ENCODE measurements at regions not wholly inside any gene's neighbourhood (a gene's known extent, or its start where the extent isn't known, plus 50 kb on each side); places are given as distances from the start of the nearest gene placed in this dataset.

DNA sequence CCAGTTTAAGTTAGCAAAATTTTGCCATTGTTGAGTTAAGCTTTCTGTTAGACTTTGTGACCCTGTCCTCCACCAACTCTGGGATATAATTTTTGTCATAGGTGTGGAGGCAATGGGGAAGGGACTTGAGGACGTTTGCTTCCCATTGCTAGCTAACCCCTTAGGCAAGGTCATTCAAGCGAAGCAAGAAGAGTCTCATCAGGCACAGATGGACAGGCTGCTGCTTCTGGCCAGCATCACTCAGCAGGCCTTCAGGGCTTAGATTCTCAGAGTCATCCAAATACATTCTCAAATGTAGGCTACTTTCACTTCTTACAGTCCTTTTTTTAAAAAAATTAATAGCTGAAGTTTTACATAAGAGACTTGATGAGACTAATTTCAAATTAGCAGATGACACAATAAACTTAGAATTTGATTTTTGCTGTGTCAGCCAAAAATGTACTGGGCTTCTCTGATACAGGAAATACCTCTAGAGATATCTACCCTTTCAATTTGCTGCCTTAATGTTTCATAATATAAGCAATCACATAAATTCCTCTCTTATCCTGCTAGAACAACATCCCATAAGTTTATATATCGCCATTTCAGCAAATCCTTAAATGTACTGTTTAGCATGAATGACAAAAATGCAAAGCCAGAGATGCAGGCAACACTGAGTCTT is 875.2 kb downstream of the FLRT2 start:
- Histone ChIP-seq H3K27me3 (ENCODE audit: control insufficient read depth, low read length) (no peaks in the 10 kb centered on the region), H3F3A (ENCODE audit: control insufficient read depth, insufficient read depth) (no peaks in the 10 kb centered on the region), H3K9me3 (ENCODE audit: control insufficient read depth, insufficient read depth, low read length) (no peaks in the 10 kb centered on the region; the same call in 1 of the 2 replicates), H3K36me3 (ENCODE audit: control insufficient read depth, low read length) (no peaks in the 10 kb centered on the region), H3K4me1 (ENCODE audit: control insufficient read depth, low read length) (no peaks in the 10 kb centered on the region), H3K4me2 (ENCODE audit: low read length) (no peak overlapping the region), H3K27ac (ENCODE audit: low read depth, low read length) (no peak overlapping the region), H3K9me2 (replicated peaks; ENCODE audit: control insufficient read depth, low read length) (no peaks in the 10 kb centered on the region), H3K4me3 (ENCODE audit: low read length) (no peak overlapping the region), H3K79me2 (ENCODE audit: control insufficient read depth, low read length) (no peaks in the 10 kb centered on the region), H4K20me1 (ENCODE audit: control insufficient read depth, insufficient read depth, low read depth, low read length) (no peaks in the 10 kb centered on the region)
- TF ChIP-seq CTCF (IDR thresholded peaks at IDR 0.05; ENCODE audit: low read depth, low read length, poor library complexity, severe bottlenecking) = no peak
- no peak for TF ChIP-seq EZH2phosphoT487 (IDR thresholded peaks at IDR 0.05; ENCODE audit: borderline replicate concordance, low read length)

- Histone ChIP-seq H3K79me2 (ENCODE audit: control insufficient read depth, low read length) (no peaks in the 10 kb centered on the region), H3K27ac (ENCODE audit: low read depth, low read length) (no peak overlapping the region), H3K4me1 (ENCODE audit: control insufficient read depth, low read length) (no peaks in the 10 kb centered on the region), H3K4me2 (ENCODE audit: low read length) (no peak overlapping the region), H3K9me2 (replicated peaks; ENCODE audit: control insufficient read depth, low read length) (no peaks in the 10 kb centered on the region), H3K4me3 (ENCODE audit: low read length) (no peak overlapping the region), H3K27me3 (ENCODE audit: control insufficient read depth, low read length) (no peaks in the 10 kb centered on the region), H3K9me3 (ENCODE audit: control insufficient read depth, insufficient read depth, low read length) (no peaks in the 10 kb centered on the region; the same call in 1 of the 2 replicates), H3K36me3 (ENCODE audit: control insufficient read depth, low read length) (no peaks in the 10 kb centered on the region), H3F3A (ENCODE audit: control insufficient read depth, insufficient read depth) (no peaks in the 10 kb centered on the region), H4K20me1 (ENCODE audit: control insufficient read depth, insufficient read depth, low read depth, low read length) (no peaks in the 10 kb centered on the region)
- TF ChIP-seq CTCF (IDR thresholded peaks at IDR 0.05; ENCODE audit: low read depth, low read length, poor library complexity, severe bottlenecking) = no peak
- no peak for TF ChIP-seq EZH2phosphoT487 (IDR thresholded peaks at IDR 0.05; ENCODE audit: borderline replicate concordance, low read length)
Measured at GRCh38 chr14:86404425-86404824, 874.5 kb downstream of the FLRT2 start.

GRCh38 chr14:86402545-86402944 is 872.6 kb downstream of the FLRT2 start:
- Histone ChIP-seq H3K4me2 (ENCODE audit: low read length) (no peak overlapping the region), H3K9me3 (ENCODE audit: control insufficient read depth, insufficient read depth, low read length) (no peaks in the 10 kb centered on the region; the same call in 1 of the 2 replicates), H3K9me2 (replicated peaks; ENCODE audit: control insufficient read depth, low read length) (no peaks in the 10 kb centered on the region), H3K4me1 (ENCODE audit: control insufficient read depth, low read length) (no peaks in the 10 kb centered on the region), H3K27ac (ENCODE audit: low read depth, low read length) (no peak overlapping the region), H3K79me2 (ENCODE audit: control insufficient read depth, low read length) (no peaks in the 10 kb centered on the region), H3K4me3 (ENCODE audit: low read length) (no peak overlapping the region), H3K36me3 (ENCODE audit: control insufficient read depth, low read length) (no peaks in the 10 kb centered on the region), H3F3A (ENCODE audit: control insufficient read depth, insufficient read depth) (no peaks in the 10 kb centered on the region), H4K20me1 (ENCODE audit: control insufficient read depth, insufficient read depth, low read depth, low read length) (no peaks in the 10 kb centered on the region), H3K27me3 (ENCODE audit: control insufficient read depth, low read length) (no peaks in the 10 kb centered on the region)
- TF ChIP-seq CTCF (IDR thresholded peaks at IDR 0.05; ENCODE audit: low read depth, low read length, poor library complexity, severe bottlenecking) = no peak
- no peak for TF ChIP-seq EZH2phosphoT487 (IDR thresholded peaks at IDR 0.05; ENCODE audit: borderline replicate concordance, low read length)
